SK-N-SH (cell line): ENCODE measurements at regions not wholly inside any gene's neighbourhood (a gene's known extent, or its start where the extent isn't known, plus 50 kb on each side); places are given as distances from the start of the nearest gene placed in this dataset.

Source experiments
- CTCF ChIA-PET: fragments of 300-600, 350-600 bp; formaldehyde crosslinking; extraction: SDS; loops from one replicate; lab custom pipeline; 2021; lab: Yijun Ruan, JAX
- POLR2A ChIA-PET: fragments of 350-600 bp; sonication (Branson Sonifier 250); formaldehyde crosslinking; extraction: SDS; loops from one replicate; lab custom pipeline; 2020; ENCODE audit warnings: antibody characterized with exemption, inconsistent platforms; lab: Yijun Ruan, JAX
- DNase-seq: peaks from one replicate; pipeline ENCODE4 v3.0.0; 2012
- H2AFZ ChIP-seq: fragments of 200-600 bp; sonication (generic); 2 replicates; pipeline ENCODE4 v1.8.1; 2016; ENCODE audit warnings: antibody characterized with exemption, mild to moderate bottlenecking, low read depth
- H3F3A ChIP-seq: fragments of 200-600 bp; sonication (generic); replicated peaks from 2 replicates; pipeline ENCODE3; 2016; ENCODE audit warnings: antibody characterized with exemption, mild to moderate bottlenecking; ENCODE audit not compliant: insufficient read depth
- H3K27ac ChIP-seq, 2 experiments: fragments of 200-500 bp in 1 of 2; fragments of 200-600 bp in 1 of 2; sonication (Bioruptor generic) in 1 of 2; sonication (generic), shearing (Covaris generic) in 1 of 2; 2 replicates each; pipeline versions ENCODE4 v1.5.1 to v1.6.1; 2014 to 2016; ENCODE audit warnings: low read depth in 2 of 2, inconsistent platforms in 1 of 2, low read length in 1 of 2, mild to moderate bottlenecking in 1 of 2, mixed read lengths in 1 of 2
- H3K27me3 ChIP-seq: fragments of 200-600 bp; sonication (generic), shearing (Covaris generic); 2 replicates; pipeline ENCODE4 v1.6.1; 2016; ENCODE audit warnings: mixed run types; ENCODE audit not compliant: insufficient read depth
- H3K36me3 ChIP-seq, 2 experiments: fragments of 200-500 bp in 1 of 2; fragments of 200-600 bp in 1 of 2; sonication (Bioruptor generic) in 1 of 2; sonication (generic) in 1 of 2; replicated peaks in 1 of 2; 2 replicates each; pipeline versions ENCODE3 to v1.5.1; 2014 to 2016; ENCODE audit warnings: low read length in 1 of 2, mild to moderate bottlenecking in 1 of 2; ENCODE audit not compliant: insufficient read depth in 2 of 2, control insufficient read depth in 1 of 2
- H3K4me1 ChIP-seq, 2 experiments: fragments of 200-500 bp in 1 of 2; fragments of 200-600 bp in 1 of 2; sonication (Bioruptor generic) in 1 of 2; sonication (generic), shearing (Covaris generic) in 1 of 2; 2 replicates each; pipeline versions ENCODE4 v1.5.1 to v1.6.1; 2014 to 2016; ENCODE audit warnings: low read depth in 1 of 2, low read length in 1 of 2, mixed run types in 1 of 2; ENCODE audit not compliant: insufficient read depth in 2 of 2, control insufficient read depth in 1 of 2
- H3K4me2 ChIP-seq: fragments of 200-600 bp; sonication (generic), shearing (Covaris generic); 2 replicates; pipeline ENCODE4 v1.6.1; 2017; ENCODE audit warnings: mixed run types
- H3K4me3 ChIP-seq, 2 experiments: fragments of 200-500 bp in 1 of 2; fragments of 200-600 bp in 1 of 2; sonication (Bioruptor generic) in 1 of 2; sonication (generic), shearing (Covaris generic) in 1 of 2; 2 replicates each; pipeline versions ENCODE4 v1.5.1 to v1.8.1; 2014 to 2016; ENCODE audit warnings: low read depth in 2 of 2, inconsistent platforms in 1 of 2, low read length in 1 of 2, mild to moderate bottlenecking in 1 of 2, mixed read lengths in 1 of 2, moderate library complexity in 1 of 2
- H3K79me2 ChIP-seq: fragments of 200-600 bp; sonication (generic); 2 replicates; pipeline ENCODE4 v1.8.1; 2017; ENCODE audit warnings: mild to moderate bottlenecking; ENCODE audit not compliant: insufficient read depth
- H3K9ac ChIP-seq: fragments of 200-600 bp; sonication (generic); 2 replicates; pipeline ENCODE4 v1.6.1; 2017; ENCODE audit warnings: mixed run types
- H3K9me2 ChIP-seq: fragments of 200-600 bp; sonication (generic); 2 replicates; pipeline ENCODE4 v1.6.1; 2017; ENCODE audit warnings: mixed run types
- H3K9me3 ChIP-seq: fragments of 200-600 bp; sonication (generic); 2 replicates; pipeline ENCODE4 v1.6.1; 2017; ENCODE audit warnings: mixed run types, mild to moderate bottlenecking, moderate library complexity
- H4K20me1 ChIP-seq: fragments of 200-600 bp; sonication (generic); 2 replicates; pipeline ENCODE4 v1.6.1; 2017; ENCODE audit warnings: mild to moderate bottlenecking, mixed run types; ENCODE audit not compliant: insufficient read depth
- CHD2 ChIP-seq: fragments of 150-350 bp; IDR thresholded peaks from 2 replicates; pipeline ENCODE4 v1.6.1; 2018; ENCODE audit warnings: low read length; ENCODE audit not compliant: partially characterized antibody
- ELF1 ChIP-seq: IDR thresholded peaks from 2 replicates; pipeline ENCODE4 v1.4.0; 2012
- EZH2phosphoT487 ChIP-seq: fragments of 200-600 bp; sonication (generic); IDR thresholded peaks from 2 replicates; pipeline ENCODE4 v1.6.1; 2017; ENCODE audit warnings: low read depth, mixed run types, mild to moderate bottlenecking, antibody characterized with exemption, moderate library complexity, borderline replicate concordance
- GABPA ChIP-seq: IDR thresholded peaks from 2 replicates; pipeline ENCODE4 v1.4.0; 2012; ENCODE audit warnings: low read depth, mild to moderate bottlenecking
- GATA2 ChIP-seq: sonication (generic); formaldehyde crosslinking; IDR thresholded peaks from 2 replicates; pipeline ENCODE4 v1.5.0; 2020; ENCODE audit warnings: mild to moderate bottlenecking, missing genetic modification reagents
- JUND ChIP-seq: IDR thresholded peaks from 2 replicates; pipeline ENCODE4 v1.4.0; 2012
- MEF2A ChIP-seq: IDR thresholded peaks from 2 replicates; pipeline ENCODE4 v1.4.0; 2012; ENCODE audit warnings: low read depth, borderline replicate concordance
- NRF1 ChIP-seq: IDR thresholded peaks from 2 replicates; pipeline ENCODE4 v1.6.1; 2012; ENCODE audit warnings: low read depth, mild to moderate bottlenecking, low read length
- PBX3 ChIP-seq: IDR thresholded peaks from 2 replicates; pipeline ENCODE4; 2012
- POLR2AphosphoS5 ChIP-seq: IDR thresholded peaks from 2 replicates; pipeline ENCODE4 v1.6.1; 2012; ENCODE audit warnings: low read depth, low read length
- RAD21 ChIP-seq: IDR thresholded peaks from 2 replicates; pipeline ENCODE4 v1.6.1; 2012; ENCODE audit warnings: mild to moderate bottlenecking, low read length
- RCOR1 ChIP-seq: fragments of 150-350 bp; IDR thresholded peaks from 2 replicates; pipeline ENCODE4 v1.6.1; 2017; ENCODE audit warnings: antibody characterized with exemption, low read length
- SMC3 ChIP-seq: IDR thresholded peaks from 2 replicates; pipeline ENCODE4 v1.6.1; 2012; ENCODE audit warnings: low read depth, low read length, improper control_type of control experiment
- USF1 ChIP-seq: IDR thresholded peaks from 2 replicates; pipeline ENCODE4 v1.4.0; 2012; ENCODE audit warnings: low read depth, borderline replicate concordance
- WGBS: methylation state at CpG from one replicate; pipeline ENCODE4 v1.1.6; 2017; ENCODE audit warnings: low lambda C conversion rate; 5-methylcytosine and 5-hydroxymethylcytosine counted together
- TF ChIP-seq, protein P1 (sequence below): IDR thresholded peaks from 2 replicates; pipeline ENCODE4 v1.6.1; 2012; ENCODE audit warnings: mild to moderate bottlenecking, low read depth, low read length, moderate library complexity
- TF ChIP-seq, protein P2 (sequence below): IDR thresholded peaks from 2 replicates; pipeline ENCODE4 v1.4.0; 2012; ENCODE audit warnings: low read depth, borderline replicate concordance

- Histone ChIP-seq H2AFZ (no peak overlapping the region), H3K9me3 (no peaks in the 10 kb centered on the region)
- CTCF ChIA-PET: no interaction called here
These were observed 382.6 kb downstream of the DMRTA1 start for GRCh38 chr9:22829236-22829635.

More at GRCh38 chr9:22829236-22829635, 382.6 kb downstream of the DMRTA1 start:
- no peaks in the 10 kb centered on the region for H3K36me3 ChIP-seq
- H3K27me3 ChIP-seq: no peaks in the 10 kb centered on the region
- no peak overlapping the region for H3K9ac ChIP-seq
- no peaks in the 10 kb centered on the region for H3K79me2 ChIP-seq
- no peaks in the 10 kb centered on the region for H3K4me1 ChIP-seq
- POLR2A ChIA-PET: no interaction called here
- H3K4me3 ChIP-seq: no peak overlapping the region
- no peaks in the 10 kb centered on the region for H3F3A ChIP-seq
- H3K9me2 ChIP-seq: 0 out of 2 replicates have a peak, but pooled peaks cover under 1% of the 10 kb centered on the region
- no peak overlapping the region for H3K4me2 ChIP-seq
- no peaks in the 10 kb centered on the region for H4K20me1 ChIP-seq
- 0% methylated on average over 1 of the region's 1 CpG for WGBS
- TF ChIP-seq GATA2 (CRISPR knock-in tag) (no peak), POLR2AphosphoS5 (no peak), PBX3 (no peak), RCOR1 (no peak), CHD2 (no peak), ELF1 (no peak), RAD21 (no peak), EZH2phosphoT487 (no peak), JUND (no peak), MEF2A (no peak), SMC3 (no peak), GABPA (no peak), USF1 (no peak), NRF1 (no peak)
- TF ChIP-seq, protein P1, sequence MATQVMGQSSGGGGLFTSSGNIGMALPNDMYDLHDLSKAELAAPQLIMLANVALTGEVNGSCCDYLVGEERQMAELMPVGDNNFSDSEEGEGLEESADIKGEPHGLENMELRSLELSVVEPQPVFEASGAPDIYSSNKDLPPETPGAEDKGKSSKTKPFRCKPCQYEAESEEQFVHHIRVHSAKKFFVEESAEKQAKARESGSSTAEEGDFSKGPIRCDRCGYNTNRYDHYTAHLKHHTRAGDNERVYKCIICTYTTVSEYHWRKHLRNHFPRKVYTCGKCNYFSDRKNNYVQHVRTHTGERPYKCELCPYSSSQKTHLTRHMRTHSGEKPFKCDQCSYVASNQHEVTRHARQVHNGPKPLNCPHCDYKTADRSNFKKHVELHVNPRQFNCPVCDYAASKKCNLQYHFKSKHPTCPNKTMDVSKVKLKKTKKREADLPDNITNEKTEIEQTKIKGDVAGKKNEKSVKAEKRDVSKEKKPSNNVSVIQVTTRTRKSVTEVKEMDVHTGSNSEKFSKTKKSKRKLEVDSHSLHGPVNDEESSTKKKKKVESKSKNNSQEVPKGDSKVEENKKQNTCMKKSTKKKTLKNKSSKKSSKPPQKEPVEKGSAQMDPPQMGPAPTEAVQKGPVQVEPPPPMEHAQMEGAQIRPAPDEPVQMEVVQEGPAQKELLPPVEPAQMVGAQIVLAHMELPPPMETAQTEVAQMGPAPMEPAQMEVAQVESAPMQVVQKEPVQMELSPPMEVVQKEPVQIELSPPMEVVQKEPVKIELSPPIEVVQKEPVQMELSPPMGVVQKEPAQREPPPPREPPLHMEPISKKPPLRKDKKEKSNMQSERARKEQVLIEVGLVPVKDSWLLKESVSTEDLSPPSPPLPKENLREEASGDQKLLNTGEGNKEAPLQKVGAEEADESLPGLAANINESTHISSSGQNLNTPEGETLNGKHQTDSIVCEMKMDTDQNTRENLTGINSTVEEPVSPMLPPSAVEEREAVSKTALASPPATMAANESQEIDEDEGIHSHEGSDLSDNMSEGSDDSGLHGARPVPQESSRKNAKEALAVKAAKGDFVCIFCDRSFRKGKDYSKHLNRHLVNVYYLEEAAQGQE: no peak
- TF ChIP-seq, protein P2, sequence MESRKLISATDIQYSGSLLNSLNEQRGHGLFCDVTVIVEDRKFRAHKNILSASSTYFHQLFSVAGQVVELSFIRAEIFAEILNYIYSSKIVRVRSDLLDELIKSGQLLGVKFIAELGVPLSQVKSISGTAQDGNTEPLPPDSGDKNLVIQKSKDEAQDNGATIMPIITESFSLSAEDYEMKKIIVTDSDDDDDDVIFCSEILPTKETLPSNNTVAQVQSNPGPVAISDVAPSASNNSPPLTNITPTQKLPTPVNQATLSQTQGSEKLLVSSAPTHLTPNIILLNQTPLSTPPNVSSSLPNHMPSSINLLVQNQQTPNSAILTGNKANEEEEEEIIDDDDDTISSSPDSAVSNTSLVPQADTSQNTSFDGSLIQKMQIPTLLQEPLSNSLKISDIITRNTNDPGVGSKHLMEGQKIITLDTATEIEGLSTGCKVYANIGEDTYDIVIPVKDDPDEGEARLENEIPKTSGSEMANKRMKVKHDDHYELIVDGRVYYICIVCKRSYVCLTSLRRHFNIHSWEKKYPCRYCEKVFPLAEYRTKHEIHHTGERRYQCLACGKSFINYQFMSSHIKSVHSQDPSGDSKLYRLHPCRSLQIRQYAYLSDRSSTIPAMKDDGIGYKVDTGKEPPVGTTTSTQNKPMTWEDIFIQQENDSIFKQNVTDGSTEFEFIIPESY: no peak
- H3K27ac ChIP-seq: no peak overlapping the region
- no peak for DNase-seq
